ENCODE measurements at regions not wholly inside any gene's neighbourhood (a gene's known extent, or its start where the extent isn't known, plus 50 kb on each side); places are given as distances from the start of the nearest gene placed in this dataset.

GRCh38 chr3:18010001-18010400 is 267.6 kb upstream of the TBC1D5 start:
- FAIRE-seq (no peak), DNase-seq (ENCODE audit: insufficient read length, low spot score) (no peak)
- TF ChIP-seq, protein P1, sequence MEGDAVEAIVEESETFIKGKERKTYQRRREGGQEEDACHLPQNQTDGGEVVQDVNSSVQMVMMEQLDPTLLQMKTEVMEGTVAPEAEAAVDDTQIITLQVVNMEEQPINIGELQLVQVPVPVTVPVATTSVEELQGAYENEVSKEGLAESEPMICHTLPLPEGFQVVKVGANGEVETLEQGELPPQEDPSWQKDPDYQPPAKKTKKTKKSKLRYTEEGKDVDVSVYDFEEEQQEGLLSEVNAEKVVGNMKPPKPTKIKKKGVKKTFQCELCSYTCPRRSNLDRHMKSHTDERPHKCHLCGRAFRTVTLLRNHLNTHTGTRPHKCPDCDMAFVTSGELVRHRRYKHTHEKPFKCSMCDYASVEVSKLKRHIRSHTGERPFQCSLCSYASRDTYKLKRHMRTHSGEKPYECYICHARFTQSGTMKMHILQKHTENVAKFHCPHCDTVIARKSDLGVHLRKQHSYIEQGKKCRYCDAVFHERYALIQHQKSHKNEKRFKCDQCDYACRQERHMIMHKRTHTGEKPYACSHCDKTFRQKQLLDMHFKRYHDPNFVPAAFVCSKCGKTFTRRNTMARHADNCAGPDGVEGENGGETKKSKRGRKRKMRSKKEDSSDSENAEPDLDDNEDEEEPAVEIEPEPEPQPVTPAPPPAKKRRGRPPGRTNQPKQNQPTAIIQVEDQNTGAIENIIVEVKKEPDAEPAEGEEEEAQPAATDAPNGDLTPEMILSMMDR (IDR thresholded peaks at IDR 0.05; ENCODE audit: insufficient read depth, missing control alignments) = no peak

GRCh38 chr3:18008706-18009368 is 266.4 kb upstream of the TBC1D5 start:
- TF ChIP-seq, protein P1 (IDR thresholded peaks at IDR 0.05; ENCODE audit: insufficient read depth, missing control alignments) = no peak
- DNase-seq (ENCODE audit: insufficient read length, low spot score) (no peak), FAIRE-seq (no peak)

- DNase-seq (ENCODE audit: insufficient read length, low spot score) (no peak), FAIRE-seq (no peak)
- TF ChIP-seq, protein P1 (IDR thresholded peaks at IDR 0.05; ENCODE audit: insufficient read depth, missing control alignments) = no peak
These were observed 265.5 kb upstream of the TBC1D5 start for GRCh38 chr3:18007980-18008379.

DNA sequence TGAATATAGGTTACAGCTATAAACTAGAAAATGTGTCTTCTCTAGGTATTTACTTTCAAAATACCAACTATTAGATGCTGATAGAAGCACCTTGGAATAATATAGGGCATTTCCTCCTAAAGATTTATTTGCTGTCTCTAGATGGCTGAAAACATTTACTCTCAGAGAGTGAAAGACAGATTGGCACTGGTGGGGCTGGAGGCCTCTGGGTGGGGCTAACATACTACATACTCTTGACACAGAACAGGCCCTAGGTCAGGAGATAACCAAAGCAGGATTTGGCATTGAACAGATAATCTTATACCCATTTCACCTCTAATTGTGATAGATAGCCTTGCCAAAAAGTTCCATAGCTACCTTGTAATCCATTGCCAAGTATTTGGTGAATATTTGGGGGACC is 253.3 kb upstream of the TBC1D5 start:
- TF ChIP-seq, protein P1 (IDR thresholded peaks at IDR 0.05; ENCODE audit: insufficient read depth, missing control alignments) = no peak
- DNase-seq (ENCODE audit: insufficient read length, low spot score) (no peak), FAIRE-seq (no peak)

DNA sequence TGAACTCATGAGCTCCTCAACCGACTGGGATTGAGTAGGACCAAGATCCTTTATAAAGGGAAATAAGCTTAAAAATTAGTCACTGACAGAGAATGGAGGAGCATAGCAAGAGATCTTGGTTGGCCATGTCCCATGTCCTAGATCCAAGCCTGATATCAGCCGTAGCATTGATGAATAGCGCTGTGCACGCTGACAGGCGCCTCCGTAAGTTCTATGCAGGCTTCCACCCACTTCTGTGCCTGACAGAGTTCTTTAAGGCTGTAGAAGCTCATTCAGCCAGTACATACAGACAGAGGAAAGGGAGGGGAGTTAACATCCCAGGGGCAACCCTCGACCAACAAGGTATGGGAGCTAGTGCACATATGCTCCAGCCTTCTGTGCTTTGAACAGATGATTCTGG is 251.7 kb upstream of the TBC1D5 start:
- TF ChIP-seq, protein P1 (IDR thresholded peaks at IDR 0.05; ENCODE audit: insufficient read depth, missing control alignments) = no peak
- DNase-seq (ENCODE audit: insufficient read length, low spot score) = no peak
- FAIRE-seq = no peak

GRCh38 chr3:17990390-17990789 is 248.0 kb upstream of the TBC1D5 start:
- DNase-seq (ENCODE audit: insufficient read length, low spot score) = no peak
- no peak for FAIRE-seq
- TF ChIP-seq, protein P1 (IDR thresholded peaks at IDR 0.05; ENCODE audit: insufficient read depth, missing control alignments) = no peak

DNA sequence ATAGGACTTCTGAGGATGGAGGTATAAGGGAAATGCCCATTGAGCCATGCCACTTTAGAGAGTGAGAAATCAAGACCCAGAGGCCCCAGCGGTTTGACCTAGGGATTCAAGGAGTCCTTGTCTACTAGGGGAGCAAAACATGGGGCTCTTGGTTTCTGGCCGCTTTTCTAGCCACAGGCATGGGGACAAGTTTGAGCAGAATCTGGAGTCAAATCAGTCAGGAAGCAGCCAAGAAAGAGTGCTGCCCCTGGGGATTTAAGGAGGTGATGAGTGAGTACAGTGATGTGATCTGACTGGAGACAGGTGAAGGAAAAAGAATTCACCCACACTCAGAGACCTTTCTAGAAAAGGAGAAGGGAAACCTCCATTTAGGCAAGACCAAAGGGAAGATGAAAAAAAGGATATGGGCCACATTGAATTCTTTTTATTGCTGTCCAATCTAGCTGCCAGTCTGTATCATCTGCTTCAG is 244.0 kb upstream of the TBC1D5 start:
- no peak for FAIRE-seq
- TF ChIP-seq, protein P1 (IDR thresholded peaks at IDR 0.05; ENCODE audit: insufficient read depth, missing control alignments) = no peak
- no peak for DNase-seq (ENCODE audit: insufficient read length, low spot score)

Data from D721Med (cell line).